ENCODE measurements at regions not wholly inside any gene's neighbourhood (a gene's known extent, or its start where the extent isn't known, plus 50 kb on each side); places are given as distances from the start of the nearest gene placed in this dataset.

DNA sequence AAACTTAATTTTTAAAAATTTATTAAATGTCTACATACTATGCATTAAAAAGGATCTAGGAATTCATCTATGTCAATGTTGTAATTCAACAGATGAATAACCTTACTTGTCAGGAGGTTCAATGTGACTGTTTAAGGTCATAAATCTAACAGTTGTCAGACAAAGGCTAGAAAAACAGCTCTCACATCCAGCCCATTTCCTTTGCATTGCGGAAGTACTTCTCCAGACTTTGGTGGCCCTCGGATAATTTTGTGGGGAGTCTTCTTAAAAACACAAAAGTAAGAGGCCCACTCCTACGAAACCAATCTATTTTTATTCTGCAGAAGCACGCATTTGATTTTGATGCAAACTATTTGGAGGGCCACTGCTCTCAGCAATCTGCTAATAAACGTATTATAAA is 122.6 kb upstream of the CHRM3 start:
- DNase-seq: no peak

GRCh38 chr1:239262538-239262937 is 123.8 kb upstream of the CHRM3 start:
- DNase-seq: no peak

- no peak for DNase-seq
Measured at GRCh38 chr1:239261521-239261920, 124.8 kb upstream of the CHRM3 start.

DNA sequence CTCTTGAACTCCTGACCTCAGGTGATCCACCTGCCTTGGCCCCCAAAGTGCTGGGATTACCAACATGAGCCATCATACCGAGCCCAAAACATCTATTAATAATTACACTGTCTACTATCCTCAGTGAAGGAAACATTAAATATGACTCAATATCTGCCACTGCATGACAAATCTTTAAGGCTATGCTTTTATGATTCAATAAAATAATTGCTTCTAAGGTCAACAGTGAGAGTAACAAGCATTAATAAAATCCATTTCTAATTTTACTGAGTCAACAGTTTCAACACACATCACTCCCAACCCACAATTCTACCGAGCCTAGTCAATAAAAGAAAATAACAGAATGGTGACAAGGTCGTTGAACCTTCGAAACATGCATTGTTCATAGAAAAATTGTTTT is 125.5 kb upstream of the CHRM3 start:
- no peak for DNase-seq

DNA sequence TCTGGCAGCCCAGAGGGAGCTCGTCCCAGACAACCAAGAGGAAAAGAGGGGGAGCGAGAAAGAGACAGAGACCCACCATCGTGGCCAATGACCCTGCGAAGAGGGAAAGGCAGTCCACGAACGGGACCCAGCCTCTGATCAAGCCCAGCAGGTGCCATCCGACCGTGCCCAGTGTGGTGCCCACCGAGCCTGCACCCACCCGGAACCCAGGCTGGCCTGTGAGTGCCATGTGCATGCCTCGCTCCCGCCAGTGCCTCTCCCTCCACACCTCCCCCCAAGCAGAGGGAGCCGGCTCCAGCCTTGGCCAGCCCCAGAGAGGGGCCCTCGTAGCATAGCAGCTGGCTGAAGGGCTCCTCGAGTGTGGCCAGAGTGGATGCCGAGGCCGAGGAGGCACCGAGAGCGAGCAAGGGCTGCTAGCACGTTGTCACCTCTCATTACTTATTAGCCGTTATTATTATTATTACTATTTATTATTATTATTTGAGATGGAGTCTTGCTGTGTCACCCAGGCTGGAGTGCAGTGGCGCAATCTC is 130.7 kb upstream of the CHRM3 start:
- DNase-seq: no peak

GRCh38 chr1:239254999-239255398 is 131.4 kb upstream of the CHRM3 start:
- no peak for DNase-seq

DNA sequence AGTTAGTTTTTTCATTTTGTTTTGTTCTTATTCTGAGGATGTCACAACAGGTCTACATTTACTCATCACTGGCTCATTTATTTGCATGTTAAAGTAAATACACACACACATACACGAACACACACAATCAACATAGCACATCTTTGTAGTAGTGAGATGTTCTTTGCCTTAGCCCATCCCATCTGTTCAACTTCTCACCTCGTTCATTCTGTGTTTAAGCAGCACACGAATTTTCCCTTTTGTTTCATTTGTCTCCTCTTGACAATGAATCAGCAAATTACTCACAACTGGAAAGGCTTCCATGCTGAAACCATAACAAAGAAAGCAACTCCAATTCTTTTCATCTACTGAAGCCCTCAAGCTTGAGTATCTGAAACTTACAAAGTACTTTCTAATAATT is 133.3 kb upstream of the CHRM3 start:
- DNase-seq: no peak

DNA sequence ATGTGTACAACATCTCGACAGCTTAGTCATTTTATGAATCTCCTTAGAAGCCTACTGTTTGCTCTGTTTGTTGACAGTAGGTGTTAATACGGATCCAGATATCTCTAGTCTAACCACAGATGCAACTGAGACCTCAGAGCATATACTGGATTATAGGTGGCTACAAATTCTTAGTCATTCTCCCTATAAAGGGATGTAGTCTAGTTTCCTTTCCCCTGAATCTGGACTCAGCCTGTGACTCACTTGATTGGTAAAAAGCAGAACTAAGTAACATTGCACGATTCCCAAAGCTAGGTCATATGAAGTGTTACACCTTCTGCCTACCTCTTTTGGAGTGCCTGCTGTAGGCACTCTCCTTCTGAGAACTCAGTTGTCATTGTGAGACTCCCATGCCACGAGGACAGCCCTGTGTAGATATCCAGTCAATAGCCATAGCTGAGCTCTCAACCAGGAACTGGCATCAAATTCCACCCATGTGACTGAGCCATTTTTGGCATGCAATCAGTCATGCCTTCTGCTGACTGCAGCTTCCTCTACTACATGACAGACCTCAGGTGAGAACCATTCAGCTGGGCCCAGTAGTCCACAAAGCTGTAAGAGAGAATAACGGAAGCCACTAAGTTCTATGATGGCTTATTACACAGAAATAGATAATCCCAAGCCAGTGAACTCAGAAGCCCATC is 135.9 kb upstream of the CHRM3 start:
- DNase-seq: no peak

DNA sequence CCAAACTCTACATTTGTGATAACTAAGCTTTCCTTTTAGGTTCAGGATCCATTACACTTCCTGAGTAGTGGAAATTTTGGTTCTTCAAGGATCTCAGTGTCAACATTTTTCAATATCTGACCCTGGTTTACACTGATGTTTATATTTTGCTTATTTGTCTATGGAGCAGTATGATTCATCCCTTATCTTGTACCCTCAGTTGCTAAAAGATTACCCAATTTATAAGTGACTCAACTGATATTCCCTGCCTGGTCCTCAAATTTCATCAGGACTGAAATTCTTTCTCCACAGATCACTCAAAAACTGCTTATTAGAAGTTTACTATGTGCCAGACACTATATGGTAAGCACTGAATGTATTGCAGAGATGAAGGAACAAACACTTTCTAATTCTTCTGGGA is 139.1 kb upstream of the CHRM3 start:
- no peak for DNase-seq

GRCh38 chr1:239244084-239244483 is 142.3 kb upstream of the CHRM3 start:
- DNase-seq: no peak

DNA sequence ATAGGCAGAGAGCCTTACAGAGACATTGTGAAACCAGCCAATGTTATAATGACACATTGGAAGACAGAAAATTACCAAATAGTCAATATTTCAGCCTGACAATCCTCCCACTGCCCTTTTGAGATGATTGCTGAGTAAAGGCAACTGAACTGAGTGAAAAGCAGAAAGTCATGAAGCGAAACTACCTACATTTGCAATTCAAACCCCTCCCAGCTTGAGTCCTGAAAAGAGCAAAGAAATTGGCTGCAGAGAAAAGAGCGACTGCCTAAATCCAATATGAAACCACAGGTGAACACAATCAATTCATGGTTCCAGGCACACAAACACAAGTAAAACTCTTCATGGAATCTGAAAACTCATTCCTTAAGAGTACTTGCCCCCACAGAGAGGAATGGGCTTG is 143.4 kb upstream of the CHRM3 start:
- no peak for DNase-seq

DNA sequence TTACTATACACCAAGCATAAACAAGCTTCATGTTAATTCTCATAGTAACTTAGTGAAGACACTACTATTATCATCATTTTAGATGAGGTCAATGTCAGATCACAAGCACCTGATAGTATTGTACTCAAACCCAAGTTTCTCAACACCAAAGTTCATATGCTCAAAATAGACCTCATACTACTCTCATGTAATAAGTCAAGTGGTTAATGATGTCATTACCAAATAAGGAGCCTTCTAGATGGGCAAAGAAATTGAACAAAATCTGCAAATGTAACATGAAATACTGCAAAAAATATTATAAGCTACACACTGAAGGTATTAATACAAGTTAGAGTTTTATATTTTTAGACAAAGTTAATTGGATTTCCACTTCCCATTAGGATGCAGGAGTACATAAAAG is 144.0 kb upstream of the CHRM3 start:
- no peak for DNase-seq

DNA sequence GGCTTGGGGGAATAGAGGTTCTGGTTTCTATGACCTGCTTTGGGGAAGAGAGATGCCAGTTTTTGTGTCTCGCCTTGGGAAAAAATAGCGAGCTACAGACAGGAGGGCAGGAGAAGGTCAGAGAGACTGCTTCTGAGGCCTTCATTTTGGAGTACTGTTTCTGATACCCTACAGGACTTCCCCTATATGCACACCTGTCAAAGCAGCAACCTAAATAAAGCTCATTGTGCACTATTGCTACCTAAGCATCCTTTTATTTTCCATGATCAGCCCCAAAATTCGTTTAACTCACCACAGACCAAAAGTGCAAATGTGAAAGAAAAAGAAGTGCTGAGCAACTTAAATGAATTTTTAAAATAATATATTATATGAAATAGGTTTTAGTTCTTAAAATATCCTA is 145.6 kb upstream of the CHRM3 start:
- DNase-seq: no peak

DNA sequence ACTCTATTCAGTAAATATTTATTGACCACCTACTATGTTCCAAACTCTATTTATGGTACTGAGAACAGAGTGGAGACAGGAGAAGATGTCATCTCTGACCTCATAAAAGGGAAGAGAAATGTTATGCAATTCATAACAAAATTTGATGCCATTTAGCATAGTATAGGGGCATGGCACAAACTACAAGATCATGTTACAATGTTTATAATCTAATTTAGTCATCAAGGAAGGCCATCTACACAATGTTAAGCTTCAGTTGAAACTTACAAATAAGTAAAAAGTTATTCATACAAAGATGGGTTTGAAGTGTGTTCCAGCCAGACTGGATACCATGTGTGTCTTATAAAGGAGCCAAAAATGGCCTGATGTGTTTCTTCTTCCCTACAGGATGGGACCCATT is 146.8 kb upstream of the CHRM3 start:
- no peak for DNase-seq

DNA sequence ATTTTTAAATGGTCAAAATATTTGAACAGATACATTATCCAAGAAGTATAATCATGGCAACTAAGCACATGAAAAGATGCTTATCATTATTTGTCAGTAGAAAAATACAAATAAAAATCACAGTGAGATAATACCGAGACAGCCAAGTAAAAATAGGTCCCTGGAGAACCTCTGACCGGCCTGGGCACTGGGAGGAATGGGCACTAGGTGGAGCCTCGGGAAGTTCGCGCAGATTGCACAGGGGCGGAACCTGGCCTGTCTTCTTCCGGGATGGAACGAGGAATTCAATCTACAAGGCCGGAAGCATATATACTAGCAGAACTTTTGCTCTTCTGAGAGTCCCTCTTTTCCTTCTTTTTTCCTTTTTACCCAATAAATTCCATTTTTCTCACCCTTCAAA is 148.5 kb upstream of the CHRM3 start:
- DNase-seq: no peak

GRCh38 chr1:239233626-239234025 is 152.7 kb upstream of the CHRM3 start:
- DNase-seq: no peak

DNA sequence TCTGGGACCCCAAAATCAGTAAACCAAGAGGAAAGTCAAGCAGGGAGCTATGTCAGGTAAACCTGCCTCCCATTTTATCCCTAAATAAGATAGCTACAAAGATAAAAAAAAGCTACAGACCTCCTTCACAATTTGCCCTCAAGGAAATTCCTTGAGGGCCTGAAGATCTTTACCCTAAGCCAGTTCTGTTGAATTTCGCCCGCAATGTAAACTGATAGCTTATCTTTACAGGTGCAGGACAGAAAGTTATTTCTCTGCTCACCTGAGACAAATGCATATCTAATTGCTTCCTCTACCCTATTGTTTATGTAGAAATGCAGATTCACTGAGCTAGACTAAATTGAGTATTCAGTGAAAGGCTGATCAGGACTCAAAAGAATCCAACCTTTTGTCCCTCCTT is 153.4 kb upstream of the CHRM3 start:
- no peak for DNase-seq

DNA sequence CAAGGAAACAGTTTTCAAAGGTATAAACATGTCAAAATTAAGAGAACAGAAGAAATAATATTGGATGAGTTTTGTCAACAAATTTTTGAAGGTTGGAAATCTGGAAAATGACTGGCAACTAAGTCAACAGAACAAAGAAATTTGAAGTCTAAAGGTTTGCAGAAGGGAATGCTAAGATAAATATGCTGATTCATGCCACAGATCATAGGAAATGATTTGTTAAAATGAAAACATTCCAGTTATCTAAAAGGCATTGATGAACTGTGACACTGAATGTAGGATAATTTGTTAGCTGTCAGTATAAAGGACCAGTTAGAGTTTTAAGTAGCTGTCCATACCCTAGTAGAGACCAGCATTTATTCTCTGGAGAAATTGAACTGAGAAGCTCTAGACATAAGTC is 157.9 kb upstream of the CHRM3 start:
- DNase-seq: no peak

GRCh38 chr1:239225396-239225795 is 161.0 kb upstream of the CHRM3 start:
- DNase-seq: no peak

DNA sequence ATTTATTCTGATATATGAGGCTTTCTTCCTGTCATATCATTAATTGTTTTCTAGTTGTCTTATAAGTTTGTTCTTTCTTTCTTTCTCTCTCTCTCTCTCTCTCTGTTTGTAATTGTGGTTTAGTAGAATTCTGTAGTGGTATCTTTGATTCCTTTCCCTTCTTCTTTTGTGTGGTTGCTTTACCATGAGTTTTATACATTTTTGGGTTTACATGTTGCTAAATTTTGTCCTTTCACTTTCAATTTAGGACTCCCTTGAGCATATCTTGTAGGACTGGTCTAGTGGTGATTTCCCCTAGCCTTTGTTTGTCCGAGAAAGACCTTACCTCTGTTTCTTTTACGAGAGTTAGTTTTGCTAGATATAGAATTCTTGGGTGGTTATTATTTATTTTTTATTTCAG is 162.3 kb upstream of the CHRM3 start:
- DNase-seq: no peak

DNA sequence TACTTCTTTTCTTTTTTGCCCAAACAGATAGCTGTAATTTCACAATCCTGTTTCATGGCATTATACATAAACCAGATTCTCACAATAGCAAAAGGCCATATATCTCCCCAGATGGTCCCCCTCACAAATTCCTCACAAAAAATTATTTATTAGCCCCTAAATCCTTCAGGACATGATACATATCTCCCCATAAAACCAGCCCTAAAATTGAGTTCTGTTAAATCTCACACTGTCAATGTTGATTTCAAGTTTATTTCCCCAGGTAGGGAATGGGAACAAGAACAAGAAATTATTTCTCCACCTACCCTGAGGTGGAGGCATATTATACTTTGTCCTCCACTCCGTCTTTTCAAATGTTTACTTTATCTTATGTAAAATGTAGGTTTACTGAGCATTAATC is 163.4 kb upstream of the CHRM3 start:
- no peak for DNase-seq

DNA sequence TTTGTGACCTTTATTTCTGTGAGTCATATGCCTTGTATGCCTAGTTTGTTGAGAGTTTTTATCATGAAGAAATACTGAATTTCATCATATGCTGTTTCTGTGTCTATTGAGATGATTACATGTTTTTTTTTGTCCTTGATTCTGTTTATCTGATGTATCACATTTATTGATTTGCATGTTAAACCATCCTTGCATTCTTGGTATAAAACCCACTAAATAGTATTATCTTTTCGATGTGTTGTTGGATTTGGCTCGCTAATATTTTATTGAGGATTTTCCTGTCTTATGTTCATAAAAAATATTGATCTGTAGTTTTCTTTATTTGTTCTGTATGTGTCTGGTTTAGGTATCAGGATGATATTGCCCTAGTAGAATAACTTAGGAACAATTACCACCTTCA is 164.7 kb upstream of the CHRM3 start:
- DNase-seq: no peak

- DNase-seq: no peak
Measured at GRCh38 chr1:239219679-239220078, 166.7 kb upstream of the CHRM3 start.

GRCh38 chr1:239218301-239218700 is 168.1 kb upstream of the CHRM3 start:
- no peak for DNase-seq

DNA sequence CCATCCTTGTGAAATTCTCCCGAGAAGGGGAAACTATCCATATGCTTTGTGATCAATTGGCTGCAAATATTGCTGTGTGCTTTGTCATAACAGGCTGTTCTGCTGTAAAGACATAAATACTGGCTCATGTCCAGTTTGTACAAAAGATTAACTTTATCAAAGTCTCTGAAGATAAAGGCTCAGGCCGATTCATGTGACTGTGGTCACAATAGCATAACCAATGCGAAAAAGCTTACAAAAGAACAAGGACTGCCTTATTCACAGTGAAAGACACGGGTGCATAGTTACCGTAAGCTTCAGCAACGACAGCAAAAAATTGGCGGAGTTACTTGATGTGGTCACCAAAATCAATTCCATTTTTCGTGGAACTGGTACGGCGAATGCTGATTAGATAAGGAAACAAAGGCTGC is 173.6 kb upstream of the CHRM3 start:
- no peak for DNase-seq

- DNase-seq: no peak
Measured at GRCh38 chr1:239209591-239209990, 176.8 kb upstream of the CHRM3 start.

Measured in hematopoietic multipotent progenitor cell treated with erythropoietin and hydrocortisone succinate and interleukin-3 and kit ligand, for 8 days (in vitro differentiated cells).